Skin of body (tissue), 1 donor: ENCODE measurements at regions not wholly inside any gene's neighbourhood (a gene's known extent, or its start where the extent isn't known, plus 50 kb on each side); places are given as distances from the start of the nearest gene placed in this dataset.
"Not testable (repeated sequence)": the region's sequence is repeated elsewhere in the genome, so short reads cannot be mapped to it uniquely, and the experiment has no call there.

ENCODE experiments used
- DNase-seq: peaks from one replicate; lab custom pipeline; 2025; lab: John Stamatoyannopoulos, UW

- DNase-seq, result no peak
Measured at GRCh38 chr10:64196638-64197315, 675.6 kb downstream of the REEP3 start.

DNA sequence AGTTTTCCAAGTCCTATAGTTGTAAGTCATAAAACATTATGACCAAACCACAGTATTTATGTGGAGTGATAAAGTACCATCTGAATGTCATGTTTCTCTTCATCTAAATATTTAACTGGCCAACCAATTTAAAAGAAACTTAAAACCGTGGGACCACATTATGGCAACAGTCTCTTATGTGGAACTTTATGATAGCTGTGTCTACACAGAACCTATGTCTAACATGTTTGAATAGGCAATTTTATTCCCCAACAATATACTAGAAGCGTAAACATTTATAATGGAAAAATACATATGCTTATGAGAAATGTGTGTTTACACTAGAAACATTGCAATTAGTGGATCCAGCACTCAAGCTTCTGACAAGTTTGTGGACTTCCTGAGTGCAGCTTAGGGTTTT is 680.7 kb downstream of the REEP3 start:
- DNase-seq, result no peak

DNA sequence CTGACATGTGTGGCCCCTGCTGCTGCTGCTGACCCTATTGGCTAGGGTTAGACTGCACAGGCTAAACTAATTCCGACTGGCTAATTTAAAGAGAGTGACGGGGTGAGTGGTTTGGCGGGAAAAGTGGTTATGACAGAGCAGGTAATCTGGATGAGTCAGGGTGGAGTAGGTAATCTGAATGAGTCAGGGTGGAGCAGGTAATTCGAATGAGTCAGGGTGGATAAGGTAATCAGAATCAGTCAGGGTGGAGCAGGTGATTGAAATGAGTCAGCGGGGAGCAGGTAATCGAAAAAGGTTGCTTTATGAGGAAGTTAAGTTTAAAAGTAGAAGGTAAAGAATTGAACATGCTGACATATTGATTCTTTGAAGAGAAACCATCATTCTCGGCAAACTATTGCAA is 683.3 kb downstream of the REEP3 start:
- DNase-seq, result not testable (repeated sequence)

DNA sequence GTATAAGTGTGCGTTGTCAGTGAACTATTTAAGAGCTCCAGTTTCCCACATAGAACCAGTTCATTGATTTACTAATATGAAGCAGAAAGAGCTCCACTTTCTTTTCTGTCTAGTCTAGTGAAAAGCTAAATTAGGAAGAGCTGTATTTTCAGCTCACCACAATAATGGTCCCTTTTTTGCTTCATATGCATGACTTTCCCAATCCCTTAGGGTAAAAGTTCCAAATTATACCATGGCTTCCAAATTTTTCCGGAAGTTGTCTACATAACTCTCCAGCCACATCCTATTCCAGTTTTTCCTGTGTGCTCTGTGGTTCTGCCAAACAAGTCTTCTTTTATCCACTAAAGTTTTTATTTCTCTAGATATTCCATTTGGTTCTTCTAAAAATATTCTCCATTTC is 685.2 kb downstream of the REEP3 start:
- no peak for DNase-seq

DNA sequence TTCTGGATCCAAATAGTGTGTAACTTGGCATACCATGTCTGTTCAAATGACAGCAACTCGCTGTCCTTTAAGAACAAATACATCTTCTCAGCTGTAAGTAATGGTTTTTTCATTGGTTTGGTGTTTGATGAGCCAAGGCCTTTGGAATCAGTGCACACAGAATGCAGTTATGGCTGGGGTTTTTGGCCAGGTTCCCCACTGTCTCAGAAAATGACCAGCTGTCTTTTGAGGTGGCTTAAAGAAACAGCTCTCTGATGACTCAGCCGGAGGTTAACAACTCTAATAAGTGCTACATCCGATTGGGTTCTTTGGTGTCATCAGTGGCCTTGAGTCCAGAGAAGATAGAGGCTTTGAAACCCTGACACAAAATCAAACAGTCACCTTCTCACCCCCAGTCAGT is 688.4 kb downstream of the REEP3 start:
- no peak for DNase-seq

- no peak for DNase-seq
Measured at GRCh38 chr10:64210211-64210610, 689.0 kb downstream of the REEP3 start.

- DNase-seq, result no peak
Measured at GRCh38 chr10:64211466-64211865, 690.3 kb downstream of the REEP3 start.

GRCh38 chr10:64215088-64215487 is 693.9 kb downstream of the REEP3 start:
- no peak for DNase-seq

- DNase-seq, result no peak
Measured at GRCh38 chr10:64219271-64220025, 698.2 kb downstream of the REEP3 start.

DNA sequence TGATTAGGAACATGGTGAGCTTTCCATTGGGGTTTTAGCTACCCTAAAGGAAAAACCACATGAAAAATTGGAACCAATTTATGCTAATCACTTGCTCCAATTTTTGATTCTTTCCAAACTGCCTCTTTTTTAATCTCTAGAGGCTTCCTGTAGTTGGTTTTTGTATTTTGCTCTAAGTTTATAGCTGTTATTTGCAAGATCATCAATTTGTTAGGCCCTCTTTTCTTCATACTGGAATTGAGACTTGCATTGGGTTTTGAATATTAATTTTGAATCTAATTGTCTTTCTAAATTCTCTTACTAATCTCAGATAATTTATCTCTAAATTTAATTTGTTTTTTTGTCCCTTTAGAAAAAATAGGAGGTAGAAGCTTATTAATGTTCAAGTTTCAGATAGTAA is 713.3 kb downstream of the REEP3 start:
- no peak for DNase-seq

- DNase-seq, result no peak
Measured at GRCh38 chr10:64257704-64258103, 736.5 kb downstream of the REEP3 start.

- no peak for DNase-seq
Measured at GRCh38 chr10:64261092-64261491, 739.9 kb downstream of the REEP3 start.

- DNase-seq, result no peak
Measured at GRCh38 chr10:64261676-64262075, 740.5 kb downstream of the REEP3 start.

DNA sequence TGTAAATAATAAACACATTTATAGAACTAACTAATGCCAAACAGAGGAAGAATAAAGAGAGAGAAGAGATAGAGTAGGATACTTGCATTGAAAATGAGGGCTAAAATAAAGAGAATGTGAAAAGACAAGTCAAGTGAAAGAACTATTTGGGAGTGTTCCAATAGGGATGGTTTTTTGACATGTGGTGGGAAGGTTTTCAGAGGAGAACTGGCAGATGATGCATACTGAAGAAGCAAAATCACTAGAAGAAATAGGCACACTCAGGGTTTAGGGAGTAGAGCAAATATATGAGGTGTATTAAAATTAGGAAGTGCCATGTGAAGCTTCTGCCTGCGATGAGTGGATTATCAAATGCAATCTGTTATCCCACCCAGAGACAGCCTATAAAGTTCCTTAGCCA is 744.8 kb downstream of the REEP3 start:
- DNase-seq, result no peak

DNA sequence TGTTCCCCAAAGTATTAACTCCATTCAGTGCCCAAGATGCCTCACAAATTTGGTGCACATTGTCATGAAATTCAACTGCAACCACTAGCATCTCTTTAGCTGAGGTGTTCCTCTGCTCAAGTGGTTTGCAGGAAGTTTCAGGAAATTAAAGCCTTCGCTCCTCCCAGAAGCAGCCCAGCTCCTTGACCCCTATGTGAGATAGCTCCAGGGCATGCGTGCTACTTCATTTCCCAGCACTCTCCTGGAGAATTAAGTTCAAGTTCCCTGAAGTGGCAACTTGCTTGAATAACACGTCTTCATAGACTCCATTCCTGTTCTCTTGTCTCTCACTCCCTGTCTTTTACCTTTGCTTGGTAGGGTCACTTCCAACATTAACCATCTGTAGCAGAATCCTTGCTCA is 750.3 kb downstream of the REEP3 start:
- DNase-seq, result no peak

GRCh38 chr10:64271983-64272382 is 750.8 kb downstream of the REEP3 start:
- no peak for DNase-seq

GRCh38 chr10:64275001-64275400 is 753.8 kb downstream of the REEP3 start:
- no peak for DNase-seq

DNA sequence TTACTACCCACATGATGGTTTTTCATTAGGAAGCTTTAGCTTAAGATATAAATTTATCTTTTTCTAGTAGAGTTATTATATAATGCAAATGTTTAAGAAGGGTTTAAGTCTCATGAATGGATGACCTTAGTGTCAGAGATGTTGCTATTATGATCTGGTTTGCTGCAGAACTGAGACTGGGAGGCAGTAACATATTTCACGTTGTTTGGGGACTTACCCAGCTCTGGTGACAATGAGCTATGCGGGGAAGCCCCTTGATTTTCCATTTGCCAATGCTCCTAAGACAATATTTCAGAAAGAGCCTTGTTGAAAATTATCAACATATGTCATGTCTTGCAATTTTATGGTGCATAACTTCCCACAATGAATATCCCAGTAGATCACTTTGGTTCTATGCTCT is 754.6 kb downstream of the REEP3 start:
- no peak for DNase-seq

- no peak for DNase-seq
Measured at GRCh38 chr10:64277536-64277935, 756.3 kb downstream of the REEP3 start.

- no peak for DNase-seq
Measured at GRCh38 chr10:64283621-64284020, 762.4 kb downstream of the REEP3 start.

- no peak for DNase-seq
Measured at GRCh38 chr10:64286533-64286932, 765.3 kb downstream of the REEP3 start.

DNA sequence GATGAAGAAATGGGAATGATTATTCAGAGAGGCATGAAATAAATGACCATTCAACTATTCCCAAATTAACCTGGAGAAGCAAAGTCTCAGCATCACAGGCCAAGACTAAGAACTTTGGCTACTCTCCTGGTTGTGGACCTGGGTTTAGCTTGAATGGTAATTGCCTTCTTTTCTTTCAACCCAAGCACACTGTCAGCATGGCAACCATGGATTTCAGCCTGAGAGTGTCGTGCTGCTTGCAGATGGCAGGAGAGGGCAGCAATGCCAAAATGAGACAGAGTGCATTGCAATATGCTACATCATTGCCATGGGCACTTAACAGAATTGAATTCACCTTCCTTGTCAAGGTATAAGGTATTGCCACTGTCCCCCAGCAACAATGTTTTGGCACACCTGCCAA is 767.2 kb downstream of the REEP3 start:
- DNase-seq, result no peak

DNA sequence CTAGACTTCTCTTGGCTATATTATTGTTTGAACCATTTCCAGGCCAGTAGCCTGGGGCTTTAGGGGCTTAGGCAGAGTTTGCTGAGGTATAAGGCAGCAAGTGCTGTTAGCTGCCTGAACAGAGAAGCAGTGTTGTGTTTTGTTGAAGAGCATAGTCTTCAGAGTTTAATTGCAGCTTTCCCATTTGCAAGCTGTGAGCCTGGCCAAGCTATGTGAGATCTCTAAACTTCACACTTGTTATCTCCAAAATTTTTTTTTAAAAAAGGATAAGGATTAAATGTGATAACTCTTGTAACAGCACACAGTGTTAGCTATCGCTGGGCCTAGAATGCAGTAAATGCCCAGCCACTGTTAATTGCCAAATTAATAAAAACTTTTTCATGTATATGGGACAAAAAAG is 782.4 kb downstream of the REEP3 start:
- DNase-seq, result no peak
